LNCaP clone FGC (cell line): ENCODE measurements at regions not wholly inside any gene's neighbourhood (a gene's known extent, or its start where the extent isn't known, plus 50 kb on each side); places are given as distances from the start of the nearest gene placed in this dataset.

Experiments used
- DNase-seq: peaks from one replicate; pipeline ENCODE4 v3.0.0-alpha.2; 2011; ENCODE audit warnings: low read depth
- H3K4me3 ChIP-seq: 2 replicates; pipeline ENCODE4 v1.5.1; 2011; ENCODE audit warnings: mild to moderate bottlenecking, low read depth, low read length, control low read depth
- TF ChIP-seq, protein P1 (sequence below): IDR thresholded peaks from 2 replicates; pipeline ENCODE4 v1.5.1; 2012; ENCODE audit warnings: mild to moderate bottlenecking; ENCODE audit not compliant: control insufficient read depth, insufficient read depth; ENCODE audit errors: extremely low read depth

DNA sequence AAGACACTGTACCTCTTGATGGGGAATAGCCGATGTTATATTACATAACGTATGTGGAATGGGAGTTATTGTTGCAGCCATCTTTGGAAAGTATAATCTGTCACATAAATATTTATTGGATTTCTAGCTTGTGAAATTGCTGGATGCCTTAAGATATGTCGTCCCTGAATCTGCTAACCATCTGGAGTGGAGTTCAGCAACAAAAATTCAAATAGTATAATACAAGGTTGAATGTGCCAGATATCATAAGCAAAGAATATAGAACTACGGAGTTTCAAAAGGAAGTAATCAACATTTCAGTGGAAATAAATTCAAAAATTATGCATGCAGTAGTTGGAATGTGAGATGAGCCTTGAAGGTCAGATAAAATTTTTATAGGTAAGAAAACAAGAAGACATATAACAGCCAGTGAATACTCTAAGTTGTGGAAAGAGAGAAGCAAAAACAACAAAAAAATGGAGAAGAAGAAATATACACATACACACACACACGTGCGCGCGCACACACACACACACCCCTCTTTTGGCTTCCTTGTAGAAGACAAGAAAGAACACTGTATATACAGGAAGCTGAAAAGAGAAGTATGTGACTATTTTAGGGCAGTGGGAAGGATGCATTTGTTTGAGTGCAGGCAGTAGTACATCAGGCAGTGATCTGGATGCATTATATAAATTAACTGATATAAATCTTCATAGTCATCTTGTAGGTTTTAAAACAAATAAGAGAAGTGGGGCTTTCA is 516.7 kb downstream of the KCNT2 start:
- DNase-seq = no peak
- TF ChIP-seq, protein P1, sequence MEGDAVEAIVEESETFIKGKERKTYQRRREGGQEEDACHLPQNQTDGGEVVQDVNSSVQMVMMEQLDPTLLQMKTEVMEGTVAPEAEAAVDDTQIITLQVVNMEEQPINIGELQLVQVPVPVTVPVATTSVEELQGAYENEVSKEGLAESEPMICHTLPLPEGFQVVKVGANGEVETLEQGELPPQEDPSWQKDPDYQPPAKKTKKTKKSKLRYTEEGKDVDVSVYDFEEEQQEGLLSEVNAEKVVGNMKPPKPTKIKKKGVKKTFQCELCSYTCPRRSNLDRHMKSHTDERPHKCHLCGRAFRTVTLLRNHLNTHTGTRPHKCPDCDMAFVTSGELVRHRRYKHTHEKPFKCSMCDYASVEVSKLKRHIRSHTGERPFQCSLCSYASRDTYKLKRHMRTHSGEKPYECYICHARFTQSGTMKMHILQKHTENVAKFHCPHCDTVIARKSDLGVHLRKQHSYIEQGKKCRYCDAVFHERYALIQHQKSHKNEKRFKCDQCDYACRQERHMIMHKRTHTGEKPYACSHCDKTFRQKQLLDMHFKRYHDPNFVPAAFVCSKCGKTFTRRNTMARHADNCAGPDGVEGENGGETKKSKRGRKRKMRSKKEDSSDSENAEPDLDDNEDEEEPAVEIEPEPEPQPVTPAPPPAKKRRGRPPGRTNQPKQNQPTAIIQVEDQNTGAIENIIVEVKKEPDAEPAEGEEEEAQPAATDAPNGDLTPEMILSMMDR = no peak
- H3K4me3 ChIP-seq = no peak overlapping the region

DNA sequence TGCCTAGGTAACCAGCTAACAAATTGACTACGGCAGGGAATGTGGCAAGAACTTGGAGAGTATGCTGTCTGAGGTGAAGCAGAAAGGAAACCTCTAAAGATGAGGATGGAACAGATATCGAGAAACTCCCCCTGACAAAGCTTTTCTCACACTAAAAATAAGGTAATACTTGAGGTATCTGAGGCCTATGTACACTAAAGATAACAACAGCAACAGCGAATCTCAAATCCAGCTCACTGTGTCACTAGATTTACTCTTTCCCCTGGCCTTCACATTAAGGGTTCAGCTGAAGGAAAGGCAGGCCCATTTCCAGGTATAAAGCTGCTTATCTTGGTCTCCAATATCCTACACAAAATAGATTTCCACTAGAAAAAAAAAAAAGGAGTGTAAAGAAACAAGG is 518.0 kb downstream of the KCNT2 start:
- DNase-seq = no peak
- TF ChIP-seq, protein P1 = no peak

DNA sequence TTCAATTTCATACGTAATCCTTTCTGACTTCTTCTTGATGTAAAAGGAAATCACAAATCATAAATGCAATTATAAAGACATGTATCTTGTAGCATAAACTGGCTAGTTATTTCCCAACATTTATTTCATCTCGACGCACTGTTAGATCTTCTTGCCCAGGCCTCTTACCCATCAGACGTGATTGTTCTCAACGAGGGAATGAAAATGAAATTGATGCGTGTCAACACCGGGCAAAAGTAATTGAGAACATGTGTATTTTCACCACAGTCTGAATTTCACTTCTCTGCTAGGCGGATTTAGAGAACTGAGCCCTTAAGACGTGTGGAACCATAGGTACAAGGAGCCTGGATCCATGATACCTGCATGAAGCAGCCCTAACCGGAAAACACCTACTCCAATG is 519.7 kb downstream of the KCNT2 start:
- TF ChIP-seq, protein P1 = no peak
- no peak overlapping the region for H3K4me3 ChIP-seq
- DNase-seq = no peak

More for the DNA sequence above, 518.0 kb downstream of the KCNT2 start:
- no peak overlapping the region for H3K4me3 ChIP-seq

DNA sequence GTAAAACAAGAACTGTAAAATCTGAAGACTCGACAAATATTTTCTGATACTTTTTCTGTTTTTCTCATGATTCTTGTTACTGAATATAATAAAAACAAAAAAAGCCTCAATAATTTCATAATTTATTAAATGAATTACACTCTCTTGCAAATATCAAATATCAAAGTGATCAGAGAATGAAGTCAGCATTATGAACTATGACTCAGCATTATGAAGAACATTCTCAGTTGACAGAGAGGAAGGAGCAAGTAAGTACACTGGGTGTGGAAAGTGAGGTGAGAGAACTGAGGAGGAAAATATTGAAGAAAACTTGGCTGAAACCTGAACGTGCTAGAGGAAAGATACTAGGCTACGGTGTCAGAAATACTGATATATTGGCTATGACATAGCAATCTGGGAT is 529.5 kb downstream of the KCNT2 start:
- no peak for DNase-seq
- no peak overlapping the region for H3K4me3 ChIP-seq
- TF ChIP-seq, protein P1 = no peak

DNA sequence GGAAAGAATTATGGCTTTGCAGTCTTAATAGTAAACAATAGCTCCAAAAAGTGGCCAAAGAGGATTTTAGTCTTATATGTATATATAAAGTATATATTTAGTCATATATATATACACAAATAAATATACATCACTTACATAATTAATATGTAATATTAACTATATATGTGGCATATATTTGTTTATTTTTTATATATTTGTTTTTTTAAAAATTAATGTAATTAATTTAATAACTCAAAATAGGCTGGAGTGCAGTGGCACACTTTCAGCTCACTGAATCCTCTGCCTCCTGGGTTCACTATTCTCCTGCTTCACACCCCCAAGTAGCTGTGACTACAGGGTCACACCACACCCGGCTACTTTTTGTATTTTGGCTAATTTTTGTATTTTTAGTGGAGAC is 532.6 kb downstream of the KCNT2 start:
- TF ChIP-seq, protein P1 = no peak
- no peak overlapping the region for H3K4me3 ChIP-seq
- no peak for DNase-seq

DNA sequence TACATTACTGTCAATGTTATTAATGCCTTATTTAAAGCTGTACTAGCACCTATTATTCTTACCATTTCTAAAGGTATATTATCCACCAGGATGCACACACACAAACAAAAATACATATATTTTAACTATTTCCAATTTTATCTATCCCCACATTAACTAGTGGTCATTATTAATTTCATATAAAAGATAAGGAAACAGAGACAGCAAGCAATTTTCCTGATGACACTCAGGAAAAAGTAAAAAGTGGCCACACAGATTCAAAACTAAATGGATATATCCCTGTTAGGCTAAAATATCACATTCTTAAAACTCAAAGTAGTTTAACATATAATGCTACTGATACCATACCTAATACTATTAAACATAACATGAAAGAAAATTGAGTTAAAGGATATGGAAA is 534.1 kb downstream of the KCNT2 start:
- no peak overlapping the region for H3K4me3 ChIP-seq
- no peak for DNase-seq
- TF ChIP-seq, protein P1 = no peak

DNA sequence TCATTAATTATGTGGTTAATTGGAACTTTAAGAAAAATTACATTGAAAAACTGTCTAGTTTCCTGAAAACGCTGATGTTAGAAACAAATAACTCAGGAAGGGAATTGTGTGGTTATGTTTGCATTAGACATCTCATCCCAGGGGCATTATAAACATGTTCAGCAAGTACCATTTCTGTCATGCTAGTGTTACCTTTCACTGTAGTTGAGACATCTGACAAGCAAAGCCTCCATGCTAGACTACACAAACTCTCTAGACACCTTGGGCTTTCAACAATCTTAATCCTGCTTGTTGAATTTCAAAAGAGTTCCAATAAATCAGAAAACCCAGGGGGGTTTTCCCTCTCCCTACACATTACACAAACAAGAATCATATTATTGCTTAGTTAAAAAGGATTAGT is 536.8 kb downstream of the KCNT2 start:
- TF ChIP-seq, protein P1 = no peak
- no peak overlapping the region for H3K4me3 ChIP-seq
- DNase-seq = no peak
